ENCODE measurements at regions not wholly inside any gene's neighbourhood (a gene's known extent, or its start where the extent isn't known, plus 50 kb on each side); places are given as distances from the start of the nearest gene placed in this dataset.

DNA sequence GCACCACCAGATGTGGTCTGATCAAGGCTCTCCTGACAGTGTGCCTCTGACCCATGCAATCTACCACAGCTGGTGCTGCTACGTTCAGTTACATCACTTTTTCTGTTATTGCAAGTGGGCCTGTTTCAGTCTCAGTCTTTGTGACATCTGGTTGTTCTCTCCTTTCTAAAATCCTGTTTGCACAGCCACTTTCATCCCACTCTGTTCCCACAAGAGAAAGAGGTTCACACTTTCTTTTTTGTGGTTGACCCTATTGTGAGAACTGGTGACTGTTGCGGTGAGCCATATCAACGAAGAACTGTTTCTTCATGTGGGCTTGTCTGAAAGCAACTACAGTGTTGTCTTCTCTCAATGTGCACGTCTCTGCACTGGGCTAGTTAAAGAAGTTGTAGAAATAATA lies 342.8 kb upstream of the ARPP21 start (continued):
- TF ChIP-seq, protein P1, sequence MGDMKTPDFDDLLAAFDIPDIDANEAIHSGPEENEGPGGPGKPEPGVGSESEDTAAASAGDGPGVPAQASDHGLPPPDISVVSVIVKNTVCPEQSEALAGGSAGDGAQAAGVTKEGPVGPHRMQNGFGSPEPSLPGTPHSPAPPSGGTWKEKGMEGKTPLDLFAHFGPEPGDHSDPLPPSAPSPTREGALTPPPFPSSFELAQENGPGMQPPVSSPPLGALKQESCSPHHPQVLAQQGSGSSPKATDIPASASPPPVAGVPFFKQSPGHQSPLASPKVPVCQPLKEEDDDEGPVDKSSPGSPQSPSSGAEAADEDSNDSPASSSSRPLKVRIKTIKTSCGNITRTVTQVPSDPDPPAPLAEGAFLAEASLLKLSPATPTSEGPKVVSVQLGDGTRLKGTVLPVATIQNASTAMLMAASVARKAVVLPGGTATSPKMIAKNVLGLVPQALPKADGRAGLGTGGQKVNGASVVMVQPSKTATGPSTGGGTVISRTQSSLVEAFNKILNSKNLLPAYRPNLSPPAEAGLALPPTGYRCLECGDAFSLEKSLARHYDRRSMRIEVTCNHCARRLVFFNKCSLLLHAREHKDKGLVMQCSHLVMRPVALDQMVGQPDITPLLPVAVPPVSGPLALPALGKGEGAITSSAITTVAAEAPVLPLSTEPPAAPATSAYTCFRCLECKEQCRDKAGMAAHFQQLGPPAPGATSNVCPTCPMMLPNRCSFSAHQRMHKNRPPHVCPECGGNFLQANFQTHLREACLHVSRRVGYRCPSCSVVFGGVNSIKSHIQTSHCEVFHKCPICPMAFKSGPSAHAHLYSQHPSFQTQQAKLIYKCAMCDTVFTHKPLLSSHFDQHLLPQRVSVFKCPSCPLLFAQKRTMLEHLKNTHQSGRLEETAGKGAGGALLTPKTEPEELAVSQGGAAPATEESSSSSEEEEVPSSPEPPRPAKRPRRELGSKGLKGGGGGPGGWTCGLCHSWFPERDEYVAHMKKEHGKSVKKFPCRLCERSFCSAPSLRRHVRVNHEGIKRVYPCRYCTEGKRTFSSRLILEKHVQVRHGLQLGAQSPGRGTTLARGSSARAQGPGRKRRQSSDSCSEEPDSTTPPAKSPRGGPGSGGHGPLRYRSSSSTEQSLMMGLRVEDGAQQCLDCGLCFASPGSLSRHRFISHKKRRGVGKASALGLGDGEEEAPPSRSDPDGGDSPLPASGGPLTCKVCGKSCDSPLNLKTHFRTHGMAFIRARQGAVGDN (IDR thresholded peaks at IDR 0.05), result no peak
- TF ChIP-seq CHD4 (IDR thresholded peaks at IDR 0.05) (no peak), LARP7 (IDR thresholded peaks at IDR 0.05) (no peak), SMAD5 (IDR thresholded peaks at IDR 0.05; ENCODE audit: low read depth) (no peak), JUND (IDR thresholded peaks at IDR 0.05; ENCODE audit: low read depth, low read length) (no peak), BRCA1 (IDR thresholded peaks at IDR 0.05; ENCODE audit: low read depth, low read length) (no peak), HCFC1 (IDR thresholded peaks at IDR 0.05; ENCODE audit: low read length) (no peak), SREBF2 (IDR thresholded peaks at IDR 0.05; ENCODE audit: low read length) (no peak), MXI1 (IDR thresholded peaks at IDR 0.05; ENCODE audit: low read depth, low read length) (no peak), POLR2A (IDR thresholded peaks at IDR 0.05; ENCODE audit: low read depth, low read length) (no peak), ATF7 (IDR thresholded peaks at IDR 0.05; ENCODE audit: low read depth) (peak; percentile 37; the same call in 1 of the 2 replicates)
- TF ChIP-seq, protein P2, sequence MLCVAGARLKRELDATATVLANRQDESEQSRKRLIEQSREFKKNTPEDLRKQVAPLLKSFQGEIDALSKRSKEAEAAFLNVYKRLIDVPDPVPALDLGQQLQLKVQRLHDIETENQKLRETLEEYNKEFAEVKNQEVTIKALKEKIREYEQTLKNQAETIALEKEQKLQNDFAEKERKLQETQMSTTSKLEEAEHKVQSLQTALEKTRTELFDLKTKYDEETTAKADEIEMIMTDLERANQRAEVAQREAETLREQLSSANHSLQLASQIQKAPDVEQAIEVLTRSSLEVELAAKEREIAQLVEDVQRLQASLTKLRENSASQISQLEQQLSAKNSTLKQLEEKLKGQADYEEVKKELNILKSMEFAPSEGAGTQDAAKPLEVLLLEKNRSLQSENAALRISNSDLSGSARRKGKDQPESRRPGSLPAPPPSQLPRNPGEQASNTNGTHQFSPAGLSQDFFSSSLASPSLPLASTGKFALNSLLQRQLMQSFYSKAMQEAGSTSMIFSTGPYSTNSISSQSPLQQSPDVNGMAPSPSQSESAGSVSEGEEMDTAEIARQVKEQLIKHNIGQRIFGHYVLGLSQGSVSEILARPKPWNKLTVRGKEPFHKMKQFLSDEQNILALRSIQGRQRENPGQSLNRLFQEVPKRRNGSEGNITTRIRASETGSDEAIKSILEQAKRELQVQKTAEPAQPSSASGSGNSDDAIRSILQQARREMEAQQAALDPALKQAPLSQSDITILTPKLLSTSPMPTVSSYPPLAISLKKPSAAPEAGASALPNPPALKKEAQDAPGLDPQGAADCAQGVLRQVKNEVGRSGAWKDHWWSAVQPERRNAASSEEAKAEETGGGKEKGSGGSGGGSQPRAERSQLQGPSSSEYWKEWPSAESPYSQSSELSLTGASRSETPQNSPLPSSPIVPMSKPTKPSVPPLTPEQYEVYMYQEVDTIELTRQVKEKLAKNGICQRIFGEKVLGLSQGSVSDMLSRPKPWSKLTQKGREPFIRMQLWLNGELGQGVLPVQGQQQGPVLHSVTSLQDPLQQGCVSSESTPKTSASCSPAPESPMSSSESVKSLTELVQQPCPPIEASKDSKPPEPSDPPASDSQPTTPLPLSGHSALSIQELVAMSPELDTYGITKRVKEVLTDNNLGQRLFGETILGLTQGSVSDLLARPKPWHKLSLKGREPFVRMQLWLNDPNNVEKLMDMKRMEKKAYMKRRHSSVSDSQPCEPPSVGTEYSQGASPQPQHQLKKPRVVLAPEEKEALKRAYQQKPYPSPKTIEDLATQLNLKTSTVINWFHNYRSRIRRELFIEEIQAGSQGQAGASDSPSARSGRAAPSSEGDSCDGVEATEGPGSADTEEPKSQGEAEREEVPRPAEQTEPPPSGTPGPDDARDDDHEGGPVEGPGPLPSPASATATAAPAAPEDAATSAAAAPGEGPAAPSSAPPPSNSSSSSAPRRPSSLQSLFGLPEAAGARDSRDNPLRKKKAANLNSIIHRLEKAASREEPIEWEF (IDR thresholded peaks at IDR 0.05; ENCODE audit: insufficient replicate concordance, low read depth, low read length), result no peak
- TF ChIP-seq, protein P3, sequence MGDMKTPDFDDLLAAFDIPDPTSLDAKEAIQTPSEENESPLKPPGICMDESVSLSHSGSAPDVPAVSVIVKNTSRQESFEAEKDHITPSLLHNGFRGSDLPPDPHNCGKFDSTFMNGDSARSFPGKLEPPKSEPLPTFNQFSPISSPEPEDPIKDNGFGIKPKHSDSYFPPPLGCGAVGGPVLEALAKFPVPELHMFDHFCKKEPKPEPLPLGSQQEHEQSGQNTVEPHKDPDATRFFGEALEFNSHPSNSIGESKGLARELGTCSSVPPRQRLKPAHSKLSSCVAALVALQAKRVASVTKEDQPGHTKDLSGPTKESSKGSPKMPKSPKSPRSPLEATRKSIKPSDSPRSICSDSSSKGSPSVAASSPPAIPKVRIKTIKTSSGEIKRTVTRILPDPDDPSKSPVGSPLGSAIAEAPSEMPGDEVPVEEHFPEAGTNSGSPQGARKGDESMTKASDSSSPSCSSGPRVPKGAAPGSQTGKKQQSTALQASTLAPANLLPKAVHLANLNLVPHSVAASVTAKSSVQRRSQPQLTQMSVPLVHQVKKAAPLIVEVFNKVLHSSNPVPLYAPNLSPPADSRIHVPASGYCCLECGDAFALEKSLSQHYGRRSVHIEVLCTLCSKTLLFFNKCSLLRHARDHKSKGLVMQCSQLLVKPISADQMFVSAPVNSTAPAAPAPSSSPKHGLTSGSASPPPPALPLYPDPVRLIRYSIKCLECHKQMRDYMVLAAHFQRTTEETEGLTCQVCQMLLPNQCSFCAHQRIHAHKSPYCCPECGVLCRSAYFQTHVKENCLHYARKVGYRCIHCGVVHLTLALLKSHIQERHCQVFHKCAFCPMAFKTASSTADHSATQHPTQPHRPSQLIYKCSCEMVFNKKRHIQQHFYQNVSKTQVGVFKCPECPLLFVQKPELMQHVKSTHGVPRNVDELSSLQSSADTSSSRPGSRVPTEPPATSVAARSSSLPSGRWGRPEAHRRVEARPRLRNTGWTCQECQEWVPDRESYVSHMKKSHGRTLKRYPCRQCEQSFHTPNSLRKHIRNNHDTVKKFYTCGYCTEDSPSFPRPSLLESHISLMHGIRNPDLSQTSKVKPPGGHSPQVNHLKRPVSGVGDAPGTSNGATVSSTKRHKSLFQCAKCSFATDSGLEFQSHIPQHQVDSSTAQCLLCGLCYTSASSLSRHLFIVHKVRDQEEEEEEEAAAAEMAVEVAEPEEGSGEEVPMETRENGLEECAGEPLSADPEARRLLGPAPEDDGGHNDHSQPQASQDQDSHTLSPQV (IDR thresholded peaks at IDR 0.05), result no peak
- TF ChIP-seq, protein P4, sequence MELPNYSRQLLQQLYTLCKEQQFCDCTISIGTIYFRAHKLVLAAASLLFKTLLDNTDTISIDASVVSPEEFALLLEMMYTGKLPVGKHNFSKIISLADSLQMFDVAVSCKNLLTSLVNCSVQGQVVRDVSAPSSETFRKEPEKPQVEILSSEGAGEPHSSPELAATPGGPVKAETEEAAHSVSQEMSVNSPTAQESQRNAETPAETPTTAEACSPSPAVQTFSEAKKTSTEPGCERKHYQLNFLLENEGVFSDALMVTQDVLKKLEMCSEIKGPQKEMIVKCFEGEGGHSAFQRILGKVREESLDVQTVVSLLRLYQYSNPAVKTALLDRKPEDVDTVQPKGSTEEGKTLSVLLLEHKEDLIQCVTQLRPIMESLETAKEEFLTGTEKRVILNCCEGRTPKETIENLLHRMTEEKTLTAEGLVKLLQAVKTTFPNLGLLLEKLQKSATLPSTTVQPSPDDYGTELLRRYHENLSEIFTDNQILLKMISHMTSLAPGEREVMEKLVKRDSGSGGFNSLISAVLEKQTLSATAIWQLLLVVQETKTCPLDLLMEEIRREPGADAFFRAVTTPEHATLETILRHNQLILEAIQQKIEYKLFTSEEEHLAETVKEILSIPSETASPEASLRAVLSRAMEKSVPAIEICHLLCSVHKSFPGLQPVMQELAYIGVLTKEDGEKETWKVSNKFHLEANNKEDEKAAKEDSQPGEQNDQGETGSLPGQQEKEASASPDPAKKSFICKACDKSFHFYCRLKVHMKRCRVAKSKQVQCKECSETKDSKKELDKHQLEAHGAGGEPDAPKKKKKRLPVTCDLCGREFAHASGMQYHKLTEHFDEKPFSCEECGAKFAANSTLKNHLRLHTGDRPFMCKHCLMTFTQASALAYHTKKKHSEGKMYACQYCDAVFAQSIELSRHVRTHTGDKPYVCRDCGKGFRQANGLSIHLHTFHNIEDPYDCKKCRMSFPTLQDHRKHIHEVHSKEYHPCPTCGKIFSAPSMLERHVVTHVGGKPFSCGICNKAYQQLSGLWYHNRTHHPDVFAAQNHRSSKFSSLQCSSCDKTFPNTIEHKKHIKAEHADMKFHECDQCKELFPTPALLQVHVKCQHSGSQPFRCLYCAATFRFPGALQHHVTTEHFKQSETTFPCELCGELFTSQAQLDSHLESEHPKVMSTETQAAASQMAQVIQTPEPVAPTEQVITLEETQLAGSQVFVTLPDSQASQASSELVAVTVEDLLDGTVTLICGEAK (IDR thresholded peaks at IDR 0.05; ENCODE audit: borderline replicate concordance), result no peak
